WTC11 (cell line): ENCODE measurements at regions not wholly inside any gene's neighbourhood (a gene's known extent, or its start where the extent isn't known, plus 50 kb on each side); places are given as distances from the start of the nearest gene placed in this dataset.
"Not testable (repeated sequence)": the region's sequence is repeated elsewhere in the genome, so short reads cannot be mapped to it uniquely, and the experiment has no call there.

Source experiments
- ATAC-seq: fragments of 200-7000 bp; cut with Tn5 transposase; 2 replicates; pipeline ENCODE4 v1.10.0; 2021; ENCODE audit warnings: mild to moderate bottlenecking, moderate library complexity
- CTCF ChIA-PET: fragments of 300-600 bp; sonication (Branson Sonifier 250); formaldehyde crosslinking; loops from one replicate; lab custom pipeline; 2021; ENCODE audit warnings: antibody characterized with exemption; lab: Charles Lee
- POLR2A ChIA-PET: fragments of 350-600 bp; sonication (Branson Sonifier 250); formaldehyde crosslinking; loops from one replicate; lab custom pipeline; 2021; ENCODE audit warnings: antibody characterized with exemption; lab: Charles Lee
- DNase-seq: peaks from one replicate; pipeline ENCODE4 v3.0.0; 2021; ENCODE audit warnings: low spot score
- H3K27ac Mint-ChIP-seq: 2 replicates; pipeline ENCODE4 v1.8.0; 2021; ENCODE audit warnings: mixed read lengths
- H3K27me3 Mint-ChIP-seq: 2 replicates; pipeline ENCODE4 v1.8.0; 2021; ENCODE audit warnings: low read depth, mild to moderate bottlenecking, moderate library complexity, mixed read lengths
- H3K36me3 Mint-ChIP-seq: 2 replicates; pipeline ENCODE4 v1.8.0; 2021; ENCODE audit warnings: mixed read lengths
- H3K4me1 Mint-ChIP-seq: 2 replicates; pipeline ENCODE4 v1.8.0; 2022; ENCODE audit warnings: mixed read lengths
- H3K4me3 Mint-ChIP-seq: 2 replicates; pipeline ENCODE4 v1.8.0; 2021; ENCODE audit warnings: mild to moderate bottlenecking, moderate library complexity, mixed read lengths
- H3K9me3 Mint-ChIP-seq: 2 replicates; pipeline ENCODE4 v1.8.0; 2021; ENCODE audit warnings: mixed read lengths
- CREM ChIP-seq: sonication (generic); formaldehyde crosslinking; IDR thresholded peaks from 2 replicates; pipeline ENCODE4 v1.8.1; 2022; ENCODE audit warnings: mild to moderate bottlenecking, missing genetic modification reagents, moderate library complexity
- E2F1 ChIP-seq: sonication (generic); formaldehyde crosslinking; IDR thresholded peaks from 2 replicates; pipeline ENCODE4 v1.8.0; 2022; ENCODE audit warnings: mild to moderate bottlenecking, missing genetic modification reagents
- E2F4 ChIP-seq: sonication (generic); formaldehyde crosslinking; IDR thresholded peaks from 2 replicates; pipeline ENCODE4 v1.8.1; 2022; ENCODE audit warnings: low read depth, mild to moderate bottlenecking, moderate library complexity, missing genetic modification reagents, borderline replicate concordance
- GTF2I ChIP-seq: fragments of 250-450 bp; sonication (Bioruptor Pico); conservative IDR thresholded peaks from 2 replicates; pipeline ENCODE4 v1.4.0; 2021; ENCODE audit warnings: mild to moderate bottlenecking
- USF1 ChIP-seq: sonication (generic); formaldehyde crosslinking; IDR thresholded peaks from 2 replicates; pipeline ENCODE4 v1.8.0; 2022; ENCODE audit warnings: mild to moderate bottlenecking, missing genetic modification reagents
- ZNF281 ChIP-seq: sonication (generic); formaldehyde crosslinking; IDR thresholded peaks from 2 replicates; pipeline ENCODE4 v1.8.0; 2023; ENCODE audit warnings: mild to moderate bottlenecking, missing genetic modification reagents
- ZNF396 ChIP-seq: fragments of 250-450 bp; sonication (Bioruptor Pico); IDR thresholded peaks from 2 replicates; pipeline ENCODE4 v1.8.0; 2021; ENCODE audit warnings: mild to moderate bottlenecking, moderate library complexity, borderline replicate concordance
- ZNF671 ChIP-seq: fragments of 250-450 bp; sonication (Bioruptor Pico); IDR thresholded peaks from 2 replicates; pipeline ENCODE4 v1.8.0; 2021; ENCODE audit warnings: mild to moderate bottlenecking
- TF ChIP-seq, protein P1 (sequence below): fragments of 250-450 bp; sonication (Bioruptor Pico); IDR thresholded peaks from 2 replicates; pipeline ENCODE4 v1.9.0; 2021; ENCODE audit warnings: mild to moderate bottlenecking
- TF ChIP-seq, protein P2 (sequence below): sonication (generic); formaldehyde crosslinking; IDR thresholded peaks from 2 replicates; pipeline ENCODE4 v1.8.1; 2022; ENCODE audit warnings: low read depth, missing genetic modification reagents, borderline replicate concordance
- TF ChIP-seq, protein P3 (sequence below): sonication (generic); formaldehyde crosslinking; IDR thresholded peaks from 2 replicates; pipeline ENCODE4 v1.8.1; 2022; ENCODE audit warnings: mild to moderate bottlenecking, moderate library complexity, missing genetic modification reagents
- TF ChIP-seq, protein P4 (sequence below): sonication (generic); formaldehyde crosslinking; IDR thresholded peaks from 2 replicates; pipeline ENCODE4 v1.8.1; 2023; ENCODE audit warnings: mild to moderate bottlenecking, moderate library complexity, missing genetic modification reagents

- TF ChIP-seq, protein P1, sequence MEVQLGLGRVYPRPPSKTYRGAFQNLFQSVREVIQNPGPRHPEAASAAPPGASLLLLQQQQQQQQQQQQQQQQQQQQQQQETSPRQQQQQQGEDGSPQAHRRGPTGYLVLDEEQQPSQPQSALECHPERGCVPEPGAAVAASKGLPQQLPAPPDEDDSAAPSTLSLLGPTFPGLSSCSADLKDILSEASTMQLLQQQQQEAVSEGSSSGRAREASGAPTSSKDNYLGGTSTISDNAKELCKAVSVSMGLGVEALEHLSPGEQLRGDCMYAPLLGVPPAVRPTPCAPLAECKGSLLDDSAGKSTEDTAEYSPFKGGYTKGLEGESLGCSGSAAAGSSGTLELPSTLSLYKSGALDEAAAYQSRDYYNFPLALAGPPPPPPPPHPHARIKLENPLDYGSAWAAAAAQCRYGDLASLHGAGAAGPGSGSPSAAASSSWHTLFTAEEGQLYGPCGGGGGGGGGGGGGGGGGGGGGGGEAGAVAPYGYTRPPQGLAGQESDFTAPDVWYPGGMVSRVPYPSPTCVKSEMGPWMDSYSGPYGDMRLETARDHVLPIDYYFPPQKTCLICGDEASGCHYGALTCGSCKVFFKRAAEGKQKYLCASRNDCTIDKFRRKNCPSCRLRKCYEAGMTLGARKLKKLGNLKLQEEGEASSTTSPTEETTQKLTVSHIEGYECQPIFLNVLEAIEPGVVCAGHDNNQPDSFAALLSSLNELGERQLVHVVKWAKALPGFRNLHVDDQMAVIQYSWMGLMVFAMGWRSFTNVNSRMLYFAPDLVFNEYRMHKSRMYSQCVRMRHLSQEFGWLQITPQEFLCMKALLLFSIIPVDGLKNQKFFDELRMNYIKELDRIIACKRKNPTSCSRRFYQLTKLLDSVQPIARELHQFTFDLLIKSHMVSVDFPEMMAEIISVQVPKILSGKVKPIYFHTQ (CRISPR knock-in tag) = no peak
- TF ChIP-seq CREM (CRISPR knock-in tag) = no peak
Observed at GRCh38 chr12:89825591-89826449, 117.2 kb upstream of the ATP2B1 start (continued).

DNA sequence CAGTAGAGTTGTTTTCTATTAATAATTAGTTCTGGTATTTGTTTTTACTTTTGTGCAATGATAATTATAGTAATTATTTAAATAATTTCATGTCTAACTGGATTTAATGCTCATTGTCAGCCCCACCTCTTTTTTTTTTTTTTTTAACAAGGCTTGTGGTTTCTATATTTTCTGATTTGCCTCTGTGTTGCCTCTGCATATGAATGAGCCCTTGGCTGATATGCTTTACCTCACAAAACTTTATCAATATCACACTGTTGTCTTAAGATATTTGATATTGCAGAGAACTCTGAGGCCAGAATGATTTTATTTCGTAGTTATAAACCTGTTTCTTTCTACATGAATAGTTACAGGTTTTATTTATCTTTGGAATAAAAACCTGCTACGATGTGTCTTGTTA, 116.2 kb upstream of the ATP2B1 start:
- CTCF ChIA-PET = no interaction called here
- no peak for ATAC-seq
- no peak overlapping the region for H3K4me3 Mint-ChIP-seq
- H3K27ac Mint-ChIP-seq = no peak overlapping the region
- DNase-seq = no peak
- peaks cover 5% of the 10 kb centered on the region for H3K4me1 Mint-ChIP-seq
- no peak for TF ChIP-seq ZNF281 (CRISPR knock-in tag)
- POLR2A ChIA-PET = no interaction called here
- no peaks in the 10 kb centered on the region for H3K27me3 Mint-ChIP-seq
- no peaks in the 10 kb centered on the region for H3K36me3 Mint-ChIP-seq
- peaks cover 4% of the 10 kb centered on the region for H3K9me3 Mint-ChIP-seq

DNA sequence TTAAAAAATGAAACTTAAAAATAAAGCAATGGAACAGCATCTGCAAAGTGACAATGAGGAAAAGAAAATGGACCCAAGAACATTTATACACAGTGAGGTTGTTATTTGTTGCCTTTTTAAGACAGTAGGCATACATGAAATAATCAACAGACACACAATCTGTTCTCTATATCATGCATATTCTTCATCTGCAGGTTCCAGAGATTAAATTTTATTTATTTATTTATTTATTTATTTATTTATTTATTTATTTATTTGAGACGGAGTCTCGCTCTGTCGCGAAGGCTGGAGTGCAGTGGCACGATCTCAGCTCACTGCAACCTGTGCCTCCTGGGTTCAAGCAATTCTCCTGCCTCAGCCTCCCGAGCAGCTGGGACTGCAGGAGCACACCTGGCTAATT, 114.4 kb upstream of the ATP2B1 start:
- POLR2A ChIA-PET, H3K4me3 Mint-ChIP-seq, ATAC-seq, DNase-seq, H3K36me3 Mint-ChIP-seq, H3K27me3 Mint-ChIP-seq, CTCF ChIA-PET, H3K4me1 Mint-ChIP-seq, H3K9me3 Mint-ChIP-seq, H3K27ac Mint-ChIP-seq: not testable (repeated sequence)

GRCh38 chr12:89821896-89822295, 113.3 kb upstream of the ATP2B1 start:
- no peaks in the 10 kb centered on the region for H3K36me3 Mint-ChIP-seq
- TF ChIP-seq ZNF396 (CRISPR knock-in tag) = no peak
- no peak for TF ChIP-seq E2F1 (CRISPR knock-in tag)
- no peak for TF ChIP-seq USF1
- no peak for TF ChIP-seq CREM (CRISPR knock-in tag)
- no peak for TF ChIP-seq ZNF671 (CRISPR knock-in tag)
- TF ChIP-seq, protein P2, sequence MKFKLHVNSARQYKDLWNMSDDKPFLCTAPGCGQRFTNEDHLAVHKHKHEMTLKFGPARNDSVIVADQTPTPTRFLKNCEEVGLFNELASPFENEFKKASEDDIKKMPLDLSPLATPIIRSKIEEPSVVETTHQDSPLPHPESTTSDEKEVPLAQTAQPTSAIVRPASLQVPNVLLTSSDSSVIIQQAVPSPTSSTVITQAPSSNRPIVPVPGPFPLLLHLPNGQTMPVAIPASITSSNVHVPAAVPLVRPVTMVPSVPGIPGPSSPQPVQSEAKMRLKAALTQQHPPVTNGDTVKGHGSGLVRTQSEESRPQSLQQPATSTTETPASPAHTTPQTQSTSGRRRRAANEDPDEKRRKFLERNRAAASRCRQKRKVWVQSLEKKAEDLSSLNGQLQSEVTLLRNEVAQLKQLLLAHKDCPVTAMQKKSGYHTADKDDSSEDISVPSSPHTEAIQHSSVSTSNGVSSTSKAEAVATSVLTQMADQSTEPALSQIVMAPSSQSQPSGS (CRISPR knock-in tag) = no peak
- TF ChIP-seq, protein P3, sequence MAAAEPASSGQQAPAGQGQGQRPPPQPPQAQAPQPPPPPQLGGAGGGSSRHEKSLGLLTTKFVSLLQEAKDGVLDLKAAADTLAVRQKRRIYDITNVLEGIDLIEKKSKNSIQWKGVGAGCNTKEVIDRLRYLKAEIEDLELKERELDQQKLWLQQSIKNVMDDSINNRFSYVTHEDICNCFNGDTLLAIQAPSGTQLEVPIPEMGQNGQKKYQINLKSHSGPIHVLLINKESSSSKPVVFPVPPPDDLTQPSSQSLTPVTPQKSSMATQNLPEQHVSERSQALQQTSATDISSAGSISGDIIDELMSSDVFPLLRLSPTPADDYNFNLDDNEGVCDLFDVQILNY (CRISPR knock-in tag) = no peak
- no peak for TF ChIP-seq GTF2I (CRISPR knock-in tag)
- TF ChIP-seq E2F4 (CRISPR knock-in tag) = no peak
- TF ChIP-seq, protein P4, sequence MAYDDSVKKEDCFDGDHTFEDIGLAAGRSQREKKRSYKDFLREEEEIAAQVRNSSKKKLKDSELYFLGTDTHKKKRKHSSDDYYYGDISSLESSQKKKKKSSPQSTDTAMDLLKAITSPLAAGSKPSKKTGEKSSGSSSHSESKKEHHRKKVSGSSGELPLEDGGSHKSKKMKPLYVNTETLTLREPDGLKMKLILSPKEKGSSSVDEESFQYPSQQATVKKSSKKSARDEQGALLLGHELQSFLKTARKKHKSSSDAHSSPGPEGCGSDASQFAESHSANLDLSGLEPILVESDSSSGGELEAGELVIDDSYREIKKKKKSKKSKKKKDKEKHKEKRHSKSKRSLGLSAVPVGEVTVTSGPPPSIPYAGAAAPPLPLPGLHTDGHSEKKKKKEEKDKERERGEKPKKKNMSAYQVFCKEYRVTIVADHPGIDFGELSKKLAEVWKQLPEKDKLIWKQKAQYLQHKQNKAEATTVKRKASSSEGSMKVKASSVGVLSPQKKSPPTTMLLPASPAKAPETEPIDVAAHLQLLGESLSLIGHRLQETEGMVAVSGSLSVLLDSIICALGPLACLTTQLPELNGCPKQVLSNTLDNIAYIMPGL (CRISPR knock-in tag) = no peak
- TF ChIP-seq, all 79 proteins: peak for 0
- POLR2A ChIA-PET = no interaction called here
- Mint-ChIP-seq H3K27ac (no peak overlapping the region), H3K4me1 (peaks cover 8% of the 10 kb centered on the region), H3K27me3 (no peaks in the 10 kb centered on the region), H3K9me3 (peaks cover 4% of the 10 kb centered on the region), H3K4me3 (no peak overlapping the region; the same call in 1 of the 2 replicates)
- CTCF ChIA-PET = no interaction called here
- DNase-seq (no peak), ATAC-seq (no peak)
